ENCODE measurements at regions not wholly inside any gene's neighbourhood (a gene's known extent, or its start where the extent isn't known, plus 50 kb on each side); places are given as distances from the start of the nearest gene placed in this dataset.

- Histone ChIP-seq H3K9me3 (peaks cover 0 to 84% (median 0%) of the 10 kb centered on the region in 3 donors), H3K27ac (no peak overlapping the region), H3K4me1 (no peaks in the 10 kb centered on the region), H3K36me3 (no peaks in the 10 kb centered on the region), H3K4me3 (no peak overlapping the region), H3K27me3 (no peaks in the 10 kb centered on the region)
- WGBS, 2 donors = 72 to 80% methylated on average over 10 to 11 of the region's 12 CpGs
- TF ChIP-seq CTCF (IDR thresholded peaks at IDR 0.05) (no peak), POLR2A (IDR thresholded peaks at IDR 0.05) (no peak)
- intact Hi-C loops (cut with DNase I) = no loop called here
- no peak for DNase-seq
Observed at GRCh38 chr7:63040336-63040735, 958.3 kb upstream of the ZNF722 start.

GRCh38 chr7:63040966-63041610, 957.6 kb upstream of the ZNF722 start:
- H3K36me3 ChIP-seq = no peaks in the 10 kb centered on the region
- 86 to 88% methylated on average over 3 to 7 of the region's 12 CpGs for WGBS, 2 donors
- peaks cover 0 to 86% (median 0%) of the 10 kb centered on the region in 3 donors for H3K9me3 ChIP-seq
- DNase-seq = no peak
- no peaks in the 10 kb centered on the region for H3K4me1 ChIP-seq
- intact Hi-C loops (cut with DNase I) = no loop called here
- no peak for TF ChIP-seq POLR2A (IDR thresholded peaks at IDR 0.05)
- no peak for TF ChIP-seq CTCF (IDR thresholded peaks at IDR 0.05)
- H3K4me3 ChIP-seq = no peak overlapping the region
- no peaks in the 10 kb centered on the region for H3K27me3 ChIP-seq
- H3K27ac ChIP-seq = no peak overlapping the region

GRCh38 chr7:63041786-63042185, 956.9 kb upstream of the ZNF722 start:
- peaks cover 0 to 87% (median 0%) of the 10 kb centered on the region in 3 donors for H3K9me3 ChIP-seq
- 89 to 100% methylated on average over 1 to 3 of the region's 3 CpGs for whole genome bisulfite sequencing, 2 donors

GRCh38 chr7:63042730-63043511, 955.7 kb upstream of the ZNF722 start:
- no peak overlapping the region for H3K4me3 ChIP-seq
- no peak overlapping the region for H3K27ac ChIP-seq
- peaks cover 0 to 81% (median 0%) of the 10 kb centered on the region in 3 donors for H3K9me3 ChIP-seq
- no peaks in the 10 kb centered on the region for H3K27me3 ChIP-seq
- intact Hi-C loops (cut with DNase I) = no loop called here
- H3K4me1 ChIP-seq = no peaks in the 10 kb centered on the region
- WGBS, 2 donors = 50 to 57% methylated on average over 7 to 10 of the region's 10 CpGs
- no peaks in the 10 kb centered on the region for H3K36me3 ChIP-seq
- TF ChIP-seq CTCF (IDR thresholded peaks at IDR 0.05) (no peak), POLR2A (IDR thresholded peaks at IDR 0.05) (no peak)
- no peak for DNase-seq

More at GRCh38 chr7:63041786-63042185, 956.9 kb upstream of the ZNF722 start:
- Histone ChIP-seq H3K27me3 (no peaks in the 10 kb centered on the region), H3K4me1 (no peaks in the 10 kb centered on the region), H3K4me3 (no peak overlapping the region), H3K27ac (no peak overlapping the region), H3K36me3 (no peaks in the 10 kb centered on the region)
- no peak for DNase-seq
- TF ChIP-seq CTCF (IDR thresholded peaks at IDR 0.05) = no peak
- no peak for TF ChIP-seq POLR2A (IDR thresholded peaks at IDR 0.05)
- intact Hi-C loops (cut with DNase I) = no loop called here

Measured in esophagus squamous epithelium (tissue), 5 donors.